CD4-positive, alpha-beta T cell treated with Interleukin-2 at 100 ng/mL for 4 hours (primary cell): ENCODE measurements at regions not wholly inside any gene's neighbourhood (a gene's known extent, or its start where the extent isn't known, plus 50 kb on each side); places are given as distances from the start of the nearest gene placed in this dataset.

ENCODE experiments used
- DNase-seq: peaks from one replicate; pipeline ENCODE4 v3.0.0-alpha.2; 2020; ENCODE audit warnings: low spot score

GRCh38 chr2:146964494-146964893, 880.3 kb upstream of the ACVR2A start:
- no peak for DNase-seq

- no peak for DNase-seq
Observed at GRCh38 chr2:146954544-146954943, 890.3 kb upstream of the ACVR2A start.

GRCh38 chr2:146952696-146953095, 892.1 kb upstream of the ACVR2A start:
- DNase-seq, result no peak

GRCh38 chr2:146950911-146951310, 893.9 kb upstream of the ACVR2A start:
- DNase-seq, result no peak

- DNase-seq, result no peak
Observed at GRCh38 chr2:146950361-146950760, 894.5 kb upstream of the ACVR2A start.

- DNase-seq, result no peak
Observed at GRCh38 chr2:146949400-146949799, 895.4 kb upstream of the ACVR2A start.

- DNase-seq, result no peak
Observed at GRCh38 chr2:146944601-146945000, 900.2 kb upstream of the ACVR2A start.

GRCh38 chr2:146939991-146940685, 904.7 kb upstream of the ACVR2A start:
- no peak for DNase-seq

- DNase-seq, result no peak
Observed at GRCh38 chr2:146934921-146935320, 909.9 kb upstream of the ACVR2A start.

- DNase-seq, result no peak
Observed at GRCh38 chr2:146931109-146931508, 913.7 kb upstream of the ACVR2A start.

- DNase-seq, result no peak
Observed at GRCh38 chr2:146927080-146927711, 917.6 kb upstream of the ACVR2A start.

GRCh38 chr2:146918280-146918679, 926.5 kb upstream of the ACVR2A start:
- no peak for DNase-seq

GRCh38 chr2:146917431-146918042, 927.3 kb upstream of the ACVR2A start:
- no peak for DNase-seq

- DNase-seq, result no peak
Observed at GRCh38 chr2:146916914-146917313, 927.9 kb upstream of the ACVR2A start.

- DNase-seq, result no peak
Observed at GRCh38 chr2:146913476-146913875, 931.4 kb upstream of the ACVR2A start.

- DNase-seq, result no peak
Observed at GRCh38 chr2:146912536-146912935, 932.3 kb upstream of the ACVR2A start.

GRCh38 chr2:146908776-146909175, 936.1 kb upstream of the ACVR2A start:
- no peak for DNase-seq

- DNase-seq, result no peak
Observed at GRCh38 chr2:146898083-146898482, 946.7 kb upstream of the ACVR2A start.

GRCh38 chr2:146894514-146894913, 950.3 kb upstream of the ACVR2A start:
- DNase-seq, result no peak

GRCh38 chr2:146893500-146894041, 951.3 kb upstream of the ACVR2A start:
- no peak for DNase-seq

- no peak for DNase-seq
Observed at GRCh38 chr2:146890491-146890890, 954.3 kb upstream of the ACVR2A start.

GRCh38 chr2:146879882-146880281, 964.9 kb upstream of the ACVR2A start:
- DNase-seq, result no peak

- no peak for DNase-seq
Observed at GRCh38 chr2:146874260-146874658, 970.6 kb upstream of the ACVR2A start.
